ENCODE measurements at regions not wholly inside any gene's neighbourhood (a gene's known extent, or its start where the extent isn't known, plus 50 kb on each side); places are given as distances from the start of the nearest gene placed in this dataset.

DNA sequence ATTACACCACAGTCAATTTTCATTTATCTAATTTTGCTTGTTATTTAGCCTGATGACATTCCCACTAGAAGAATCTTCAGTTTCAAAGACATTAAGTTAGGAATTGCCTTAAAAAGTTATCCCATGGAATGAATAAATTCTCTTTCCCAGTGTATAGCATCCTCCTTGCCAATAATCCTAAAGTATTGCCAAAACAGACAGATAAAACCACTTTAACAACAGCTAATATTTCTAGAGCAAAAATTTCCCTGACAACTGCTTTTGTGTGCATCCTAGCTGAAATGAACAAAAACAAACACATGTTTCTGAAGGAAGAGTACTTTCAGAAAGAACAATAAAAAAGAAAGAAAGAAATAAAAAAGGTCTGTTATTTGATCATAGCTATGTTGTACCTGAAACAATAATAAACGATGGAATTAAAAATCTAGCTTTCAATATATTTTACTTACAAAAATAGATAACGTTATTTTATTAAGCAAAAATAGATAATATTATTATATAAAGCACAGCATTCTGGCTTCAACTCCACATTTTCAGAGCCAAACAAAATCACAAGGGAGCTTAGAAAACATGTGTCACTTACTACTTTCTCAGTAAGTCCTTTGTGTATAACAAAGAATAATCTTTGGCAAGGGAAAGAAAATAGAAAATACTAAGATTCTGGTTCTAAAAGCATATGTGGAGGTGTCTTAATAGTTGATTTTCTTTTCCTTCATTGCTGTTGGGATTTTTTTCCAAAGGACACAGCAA, 939.0 kb upstream of the CRIM1 start:
- TF ChIP-seq, protein P1, sequence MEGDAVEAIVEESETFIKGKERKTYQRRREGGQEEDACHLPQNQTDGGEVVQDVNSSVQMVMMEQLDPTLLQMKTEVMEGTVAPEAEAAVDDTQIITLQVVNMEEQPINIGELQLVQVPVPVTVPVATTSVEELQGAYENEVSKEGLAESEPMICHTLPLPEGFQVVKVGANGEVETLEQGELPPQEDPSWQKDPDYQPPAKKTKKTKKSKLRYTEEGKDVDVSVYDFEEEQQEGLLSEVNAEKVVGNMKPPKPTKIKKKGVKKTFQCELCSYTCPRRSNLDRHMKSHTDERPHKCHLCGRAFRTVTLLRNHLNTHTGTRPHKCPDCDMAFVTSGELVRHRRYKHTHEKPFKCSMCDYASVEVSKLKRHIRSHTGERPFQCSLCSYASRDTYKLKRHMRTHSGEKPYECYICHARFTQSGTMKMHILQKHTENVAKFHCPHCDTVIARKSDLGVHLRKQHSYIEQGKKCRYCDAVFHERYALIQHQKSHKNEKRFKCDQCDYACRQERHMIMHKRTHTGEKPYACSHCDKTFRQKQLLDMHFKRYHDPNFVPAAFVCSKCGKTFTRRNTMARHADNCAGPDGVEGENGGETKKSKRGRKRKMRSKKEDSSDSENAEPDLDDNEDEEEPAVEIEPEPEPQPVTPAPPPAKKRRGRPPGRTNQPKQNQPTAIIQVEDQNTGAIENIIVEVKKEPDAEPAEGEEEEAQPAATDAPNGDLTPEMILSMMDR (IDR thresholded peaks at IDR 0.05), result no peak
- no peak for TF ChIP-seq POLR2A (IDR thresholded peaks at IDR 0.05)
